ENCODE measurements at regions not wholly inside any gene's neighbourhood (a gene's known extent, or its start where the extent isn't known, plus 50 kb on each side); places are given as distances from the start of the nearest gene placed in this dataset.

- TF ChIP-seq, protein P1, sequence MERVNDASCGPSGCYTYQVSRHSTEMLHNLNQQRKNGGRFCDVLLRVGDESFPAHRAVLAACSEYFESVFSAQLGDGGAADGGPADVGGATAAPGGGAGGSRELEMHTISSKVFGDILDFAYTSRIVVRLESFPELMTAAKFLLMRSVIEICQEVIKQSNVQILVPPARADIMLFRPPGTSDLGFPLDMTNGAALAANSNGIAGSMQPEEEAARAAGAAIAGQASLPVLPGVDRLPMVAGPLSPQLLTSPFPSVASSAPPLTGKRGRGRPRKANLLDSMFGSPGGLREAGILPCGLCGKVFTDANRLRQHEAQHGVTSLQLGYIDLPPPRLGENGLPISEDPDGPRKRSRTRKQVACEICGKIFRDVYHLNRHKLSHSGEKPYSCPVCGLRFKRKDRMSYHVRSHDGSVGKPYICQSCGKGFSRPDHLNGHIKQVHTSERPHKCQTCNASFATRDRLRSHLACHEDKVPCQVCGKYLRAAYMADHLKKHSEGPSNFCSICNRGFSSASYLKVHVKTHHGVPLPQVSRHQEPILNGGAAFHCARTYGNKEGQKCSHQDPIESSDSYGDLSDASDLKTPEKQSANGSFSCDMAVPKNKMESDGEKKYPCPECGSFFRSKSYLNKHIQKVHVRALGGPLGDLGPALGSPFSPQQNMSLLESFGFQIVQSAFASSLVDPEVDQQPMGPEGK (CRISPR knock-in tag; IDR thresholded peaks at IDR 0.05; ENCODE audit: borderline replicate concordance), result no peak
- TF ChIP-seq RARB (CRISPR knock-in tag; IDR thresholded peaks at IDR 0.05), result no peak
- no peak for TF ChIP-seq PPARA (CRISPR knock-in tag; IDR thresholded peaks at IDR 0.05; ENCODE audit: borderline replicate concordance)
- no peak for TF ChIP-seq ZC3H10 (CRISPR knock-in tag; IDR thresholded peaks at IDR 0.05)
- no peak for TF ChIP-seq CREB5 (CRISPR knock-in tag; IDR thresholded peaks at IDR 0.05; ENCODE audit: low read depth)
- no peak for TF ChIP-seq ZNF565 (CRISPR knock-in tag; conservative IDR thresholded peaks at IDR 0.05; ENCODE audit: low read depth)
- TF ChIP-seq CSRNP3 (CRISPR knock-in tag; IDR thresholded peaks at IDR 0.05), result no peak
- no peak for TF ChIP-seq SNAI2 (CRISPR knock-in tag; IDR thresholded peaks at IDR 0.05)
- no peak for TF ChIP-seq ZFP3 (CRISPR knock-in tag; IDR thresholded peaks at IDR 0.05)
- no peak for TF ChIP-seq ARNTL (CRISPR knock-in tag; IDR thresholded peaks at IDR 0.05; ENCODE audit: borderline replicate concordance, low read depth)
- no peak for TF ChIP-seq CSDC2 (CRISPR knock-in tag; IDR thresholded peaks at IDR 0.05)
- no peak for TF ChIP-seq ESRRG (CRISPR knock-in tag; IDR thresholded peaks at IDR 0.05)
- TF ChIP-seq, protein P2, sequence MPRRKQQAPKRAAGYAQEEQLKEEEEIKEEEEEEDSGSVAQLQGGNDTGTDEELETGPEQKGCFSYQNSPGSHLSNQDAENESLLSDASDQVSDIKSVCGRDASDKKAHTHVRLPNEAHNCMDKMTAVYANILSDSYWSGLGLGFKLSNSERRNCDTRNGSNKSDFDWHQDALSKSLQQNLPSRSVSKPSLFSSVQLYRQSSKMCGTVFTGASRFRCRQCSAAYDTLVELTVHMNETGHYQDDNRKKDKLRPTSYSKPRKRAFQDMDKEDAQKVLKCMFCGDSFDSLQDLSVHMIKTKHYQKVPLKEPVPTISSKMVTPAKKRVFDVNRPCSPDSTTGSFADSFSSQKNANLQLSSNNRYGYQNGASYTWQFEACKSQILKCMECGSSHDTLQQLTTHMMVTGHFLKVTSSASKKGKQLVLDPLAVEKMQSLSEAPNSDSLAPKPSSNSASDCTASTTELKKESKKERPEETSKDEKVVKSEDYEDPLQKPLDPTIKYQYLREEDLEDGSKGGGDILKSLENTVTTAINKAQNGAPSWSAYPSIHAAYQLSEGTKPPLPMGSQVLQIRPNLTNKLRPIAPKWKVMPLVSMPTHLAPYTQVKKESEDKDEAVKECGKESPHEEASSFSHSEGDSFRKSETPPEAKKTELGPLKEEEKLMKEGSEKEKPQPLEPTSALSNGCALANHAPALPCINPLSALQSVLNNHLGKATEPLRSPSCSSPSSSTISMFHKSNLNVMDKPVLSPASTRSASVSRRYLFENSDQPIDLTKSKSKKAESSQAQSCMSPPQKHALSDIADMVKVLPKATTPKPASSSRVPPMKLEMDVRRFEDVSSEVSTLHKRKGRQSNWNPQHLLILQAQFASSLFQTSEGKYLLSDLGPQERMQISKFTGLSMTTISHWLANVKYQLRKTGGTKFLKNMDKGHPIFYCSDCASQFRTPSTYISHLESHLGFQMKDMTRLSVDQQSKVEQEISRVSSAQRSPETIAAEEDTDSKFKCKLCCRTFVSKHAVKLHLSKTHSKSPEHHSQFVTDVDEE (CRISPR knock-in tag; IDR thresholded peaks at IDR 0.05), result no peak
- no peak for TF ChIP-seq GLIS3 (CRISPR knock-in tag; IDR thresholded peaks at IDR 0.05)
- TF ChIP-seq BACH2 (CRISPR knock-in tag; IDR thresholded peaks at IDR 0.05; ENCODE audit: borderline replicate concordance), result no peak
- TF ChIP-seq ZNF8 (CRISPR knock-in tag; IDR thresholded peaks at IDR 0.05), result no peak
- TF ChIP-seq TCF4 (CRISPR knock-in tag; IDR thresholded peaks at IDR 0.05; ENCODE audit: borderline replicate concordance), result no peak
- TF ChIP-seq ZFP30 (CRISPR knock-in tag; IDR thresholded peaks at IDR 0.05), result no peak
- no peak for TF ChIP-seq ZNF70 (CRISPR knock-in tag; IDR thresholded peaks at IDR 0.05)
- no peak for TF ChIP-seq OSR1 (CRISPR knock-in tag; IDR thresholded peaks at IDR 0.05)
- ATAC-seq, result no peak
These were observed 389.6 kb upstream of the MAOA start for GRCh38 chrX:43266487-43266886.

GRCh38 chrX:43267652-43268051 lies 388.4 kb upstream of the MAOA start:
- TF ChIP-seq CSDC2 (CRISPR knock-in tag; IDR thresholded peaks at IDR 0.05), result no peak
- no peak for TF ChIP-seq TOX (CRISPR knock-in tag; IDR thresholded peaks at IDR 0.05; ENCODE audit: borderline replicate concordance)
- no peak for TF ChIP-seq ZFP30 (CRISPR knock-in tag; IDR thresholded peaks at IDR 0.05)
- TF ChIP-seq, protein P2 (CRISPR knock-in tag; IDR thresholded peaks at IDR 0.05), result no peak
- no peak for TF ChIP-seq PPARA (CRISPR knock-in tag; IDR thresholded peaks at IDR 0.05; ENCODE audit: borderline replicate concordance)
- TF ChIP-seq TCF4 (CRISPR knock-in tag; IDR thresholded peaks at IDR 0.05; ENCODE audit: borderline replicate concordance), result no peak
- no peak for TF ChIP-seq SNAI2 (CRISPR knock-in tag; IDR thresholded peaks at IDR 0.05)
- no peak for ATAC-seq
